ENCODE measurements at regions not wholly inside any gene's neighbourhood (a gene's known extent, or its start where the extent isn't known, plus 50 kb on each side); places are given as distances from the start of the nearest gene placed in this dataset.

DNA sequence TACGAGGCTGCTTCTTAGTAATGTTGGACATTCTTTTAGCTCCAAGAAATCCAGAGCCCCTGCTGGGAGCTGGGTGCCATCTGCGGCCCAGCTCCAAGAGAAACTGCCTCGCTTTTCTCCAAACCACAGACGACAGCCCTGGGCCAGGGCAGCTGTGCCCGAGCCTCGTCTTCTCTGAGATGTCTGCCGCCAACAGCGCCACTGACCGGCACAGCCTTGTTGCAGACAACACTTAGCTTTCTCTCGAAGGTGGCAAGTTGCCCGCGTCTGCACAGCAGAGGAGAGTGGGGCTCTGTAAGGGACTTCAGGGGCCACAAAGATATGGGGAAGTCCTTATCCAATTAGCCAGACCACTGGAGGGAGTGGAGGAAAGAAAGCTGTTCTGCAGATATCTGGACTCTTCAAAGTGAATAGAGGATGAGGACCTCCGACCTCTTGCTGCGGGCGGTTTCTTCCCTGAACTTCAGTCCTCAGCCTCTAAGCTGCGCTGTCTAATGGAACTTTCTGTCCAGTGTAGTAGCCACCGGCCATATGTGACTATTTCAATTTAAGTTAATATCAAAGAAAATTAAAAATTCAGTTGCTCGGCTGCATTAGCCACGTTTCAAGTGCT, 63.9 kb upstream of the DISP3 start:
- TF ChIP-seq CTCF (optimal IDR thresholded peaks at IDR 0.05 in 1 of 3, IDR thresholded peaks at IDR 0.05 in 1 of 3, conservative IDR thresholded peaks at IDR 0.05 in 1 of 3; ENCODE audit: extremely low read depth in 1 of 3, insufficient read depth in 2 of 3, low read length in 3 of 3) (no peak), EZH2 (IDR thresholded peaks at IDR 0.05; ENCODE audit: low read length) (no peak)
